ENCODE measurements at regions not wholly inside any gene's neighbourhood (a gene's known extent, or its start where the extent isn't known, plus 50 kb on each side); places are given as distances from the start of the nearest gene placed in this dataset.

DNA sequence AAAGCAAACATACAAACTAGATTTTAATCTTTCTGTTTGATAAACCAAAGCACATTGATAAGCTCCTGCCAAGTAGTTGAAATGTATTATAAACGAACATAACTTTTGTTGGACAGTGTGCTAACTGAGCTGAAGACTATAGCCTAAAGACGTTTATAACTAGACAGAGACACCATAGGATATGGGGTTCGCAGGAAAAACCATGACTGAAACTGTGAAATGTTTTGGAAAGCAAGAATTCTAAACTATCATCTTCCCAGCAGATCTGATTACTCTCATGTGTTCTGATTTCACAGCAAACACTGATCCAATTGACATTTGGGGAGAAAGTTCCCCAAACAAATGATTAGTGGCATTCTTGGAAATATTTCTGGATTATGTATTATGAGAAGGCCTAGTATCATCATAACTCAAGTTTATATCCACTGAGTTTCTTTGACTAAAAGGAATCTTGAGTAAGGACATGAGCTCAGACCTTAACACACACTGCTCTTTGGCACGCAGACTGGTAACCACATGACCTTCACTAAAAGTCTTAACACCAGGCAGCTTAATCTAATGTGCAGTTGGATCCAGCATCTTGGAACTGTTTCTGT, 375.2 kb downstream of the ZNF608 start:
- 75 to 99% (median 86%) methylated on average over 4 of the region's 4 CpGs for WGBS, 5 donors
- no peak for DNase-seq

GRCh38 chr5:124370601-124371000, 375.8 kb downstream of the ZNF608 start:
- no peaks in the 10 kb centered on the region for H3K36me3 ChIP-seq
- no peaks in the 10 kb centered on the region for H3K27me3 ChIP-seq (replicated peaks in 1 of 7)
- no peak overlapping the region for H3K27ac ChIP-seq
- no peak for DNase-seq
- TF ChIP-seq, protein P1, sequence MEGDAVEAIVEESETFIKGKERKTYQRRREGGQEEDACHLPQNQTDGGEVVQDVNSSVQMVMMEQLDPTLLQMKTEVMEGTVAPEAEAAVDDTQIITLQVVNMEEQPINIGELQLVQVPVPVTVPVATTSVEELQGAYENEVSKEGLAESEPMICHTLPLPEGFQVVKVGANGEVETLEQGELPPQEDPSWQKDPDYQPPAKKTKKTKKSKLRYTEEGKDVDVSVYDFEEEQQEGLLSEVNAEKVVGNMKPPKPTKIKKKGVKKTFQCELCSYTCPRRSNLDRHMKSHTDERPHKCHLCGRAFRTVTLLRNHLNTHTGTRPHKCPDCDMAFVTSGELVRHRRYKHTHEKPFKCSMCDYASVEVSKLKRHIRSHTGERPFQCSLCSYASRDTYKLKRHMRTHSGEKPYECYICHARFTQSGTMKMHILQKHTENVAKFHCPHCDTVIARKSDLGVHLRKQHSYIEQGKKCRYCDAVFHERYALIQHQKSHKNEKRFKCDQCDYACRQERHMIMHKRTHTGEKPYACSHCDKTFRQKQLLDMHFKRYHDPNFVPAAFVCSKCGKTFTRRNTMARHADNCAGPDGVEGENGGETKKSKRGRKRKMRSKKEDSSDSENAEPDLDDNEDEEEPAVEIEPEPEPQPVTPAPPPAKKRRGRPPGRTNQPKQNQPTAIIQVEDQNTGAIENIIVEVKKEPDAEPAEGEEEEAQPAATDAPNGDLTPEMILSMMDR (IDR thresholded peaks at IDR 0.05 in 8 of 11, conservative IDR thresholded peaks at IDR 0.05 in 3 of 11) = no peak
- TF ChIP-seq POLR2AphosphoS5 (IDR thresholded peaks at IDR 0.05) (no peak), POLR2A (IDR thresholded peaks at IDR 0.05) (no peak)
- no peak overlapping the region for H3K4me3 ChIP-seq
- intact Hi-C loops (cut with DNase I; ENCODE audit: low total_unique reads) = no loop called here
- H3K4me1 ChIP-seq = no peaks in the 10 kb centered on the region
- H3K9me3 ChIP-seq = peaks cover 0 to 31% (median 3%) of the 10 kb centered on the region in 8 donors

More for the DNA sequence above, 375.2 kb downstream of the ZNF608 start:
- intact Hi-C loops (cut with DNase I; ENCODE audit: low total_unique reads) = no loop called here
- H3K9me3 ChIP-seq = peaks cover 0 to 37% (median 6%) of the 10 kb centered on the region in 8 donors
- no peaks in the 10 kb centered on the region for H3K36me3 ChIP-seq
- no peaks in the 10 kb centered on the region for H3K4me1 ChIP-seq
- TF ChIP-seq POLR2A (IDR thresholded peaks at IDR 0.05) (no peak), POLR2AphosphoS5 (IDR thresholded peaks at IDR 0.05) (no peak)
- TF ChIP-seq, protein P1 (IDR thresholded peaks at IDR 0.05 in 8 of 11, conservative IDR thresholded peaks at IDR 0.05 in 3 of 11) = no peak
- H3K27ac ChIP-seq = no peak overlapping the region
- H3K4me3 ChIP-seq = no peak overlapping the region
- no peaks in the 10 kb centered on the region for H3K27me3 ChIP-seq (replicated peaks in 1 of 7)

- Histone ChIP-seq H3K4me3 (no peak overlapping the region), H3K27me3 (replicated peaks in 1 of 7) (no peaks in the 10 kb centered on the region), H3K36me3 (no peaks in the 10 kb centered on the region), H3K9me3 (peaks cover 0 to 22% (median 9%) of the 10 kb centered on the region in 8 donors), H3K27ac (no peak overlapping the region), H3K4me1 (no peaks in the 10 kb centered on the region)
- 80 to 90% (median 83%) methylated on average over 4 of the region's 4 CpGs for WGBS, 5 donors
- no peak for DNase-seq
- TF ChIP-seq POLR2A (IDR thresholded peaks at IDR 0.05) (no peak), POLR2AphosphoS5 (IDR thresholded peaks at IDR 0.05) (no peak)
- TF ChIP-seq, protein P1 (IDR thresholded peaks at IDR 0.05 in 8 of 11, conservative IDR thresholded peaks at IDR 0.05 in 3 of 11) = no peak
- intact Hi-C loops (cut with DNase I; ENCODE audit: low total_unique reads) = no loop called here
These were observed 381.1 kb downstream of the ZNF608 start for GRCh38 chr5:124365361-124365801.

GRCh38 chr5:124355928-124356327, 390.5 kb downstream of the ZNF608 start:
- Histone ChIP-seq H3K4me3 (no peak overlapping the region), H3K27ac (no peak overlapping the region), H3K27me3 (replicated peaks in 1 of 7) (no peaks in the 10 kb centered on the region), H3K36me3 (no peaks in the 10 kb centered on the region), H3K9me3 (peaks cover 0 to 8% (median 0%) of the 10 kb centered on the region in 8 donors), H3K4me1 (no peaks in the 10 kb centered on the region)
- WGBS, 5 donors = 34 to 52% (median 45%) methylated on average over 1 of the region's 1 CpG
- intact Hi-C loops (cut with DNase I; ENCODE audit: low total_unique reads) = no loop called here
- TF ChIP-seq POLR2AphosphoS5 (IDR thresholded peaks at IDR 0.05) (no peak), POLR2A (IDR thresholded peaks at IDR 0.05) (no peak)
- TF ChIP-seq, protein P1 (IDR thresholded peaks at IDR 0.05 in 8 of 11, conservative IDR thresholded peaks at IDR 0.05 in 3 of 11) = no peak
- DNase-seq = no peak

Data from spleen (tissue), 11 donors.